NK-92 (cell line): ENCODE measurements at regions not wholly inside any gene's neighbourhood (a gene's known extent, or its start where the extent isn't known, plus 50 kb on each side); places are given as distances from the start of the nearest gene placed in this dataset.
"Not testable (repeated sequence)": the region's sequence is repeated elsewhere in the genome, so short reads cannot be mapped to it uniquely, and the experiment has no call there.

Experiments
- DNase-seq: peaks from one replicate; lab custom pipeline; 2025; ENCODE audit not compliant: unreplicated experiment; lab: John Stamatoyannopoulos, UW

GRCh38 chr13:24931450-24932251 is 164.3 kb upstream of the PABPC3 start:
- no peak for DNase-seq

DNA sequence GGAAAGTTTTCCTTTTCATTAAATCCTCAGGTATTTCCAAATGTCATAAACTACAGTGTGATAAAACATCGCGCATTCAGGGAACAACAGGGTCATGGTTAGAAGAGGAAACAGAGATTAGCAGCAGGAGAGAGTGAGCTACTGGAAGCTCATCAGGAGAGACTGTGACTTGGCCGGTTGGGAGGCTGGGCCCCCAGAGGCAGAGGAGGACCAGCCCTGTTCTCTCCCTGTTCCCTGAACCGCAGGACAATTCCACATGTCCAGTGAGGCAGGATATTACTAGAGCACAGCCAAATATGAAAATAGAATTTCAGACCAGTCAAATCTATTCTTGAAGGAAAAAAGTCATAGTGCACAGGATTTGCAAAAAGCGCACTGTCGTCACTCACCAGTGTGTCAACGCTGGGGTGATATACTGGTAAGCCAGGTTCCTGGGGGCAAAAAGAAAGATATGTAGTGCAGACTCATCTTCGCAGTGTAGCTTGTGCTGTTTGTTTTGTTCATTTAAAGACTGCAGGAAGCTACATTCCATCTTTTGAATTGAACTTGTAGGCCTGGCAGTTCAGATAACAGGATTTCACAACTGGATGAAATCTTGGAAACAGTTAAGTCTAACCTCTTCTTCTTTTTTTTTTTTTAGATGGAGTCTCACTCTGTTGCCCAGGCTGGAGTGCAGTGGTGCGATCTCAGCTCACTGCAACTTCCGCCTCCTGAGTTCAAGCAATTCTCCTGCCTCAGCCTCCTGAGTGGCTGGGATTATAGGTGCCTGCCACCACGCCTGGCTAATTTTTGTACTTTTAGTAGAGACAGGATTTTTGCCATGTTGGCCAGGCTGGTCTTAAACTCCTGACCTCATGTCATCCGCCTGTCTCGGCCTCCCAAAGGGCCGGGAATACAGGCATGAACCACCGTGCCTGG is 162.6 kb upstream of the PABPC3 start:
- not testable (repeated sequence) for DNase-seq

DNA sequence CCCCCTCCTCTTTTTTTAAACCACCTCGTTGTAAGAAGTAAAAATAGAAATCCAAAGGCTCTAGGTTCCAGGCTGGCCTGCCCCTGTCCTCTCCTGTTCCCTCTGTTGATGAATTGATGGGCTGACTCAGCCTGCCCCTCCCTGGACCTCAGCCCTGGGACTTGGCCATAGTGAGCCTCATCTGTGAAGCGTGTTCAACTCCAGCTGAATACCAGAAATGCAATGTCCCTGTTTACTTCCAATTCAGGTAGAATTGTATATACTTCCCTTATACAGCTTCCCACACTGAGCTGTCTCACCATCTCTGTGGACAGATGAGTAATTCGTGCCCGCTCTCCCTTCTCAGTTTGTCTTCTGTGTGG is 161.9 kb upstream of the PABPC3 start:
- DNase-seq = not testable (repeated sequence)

DNA sequence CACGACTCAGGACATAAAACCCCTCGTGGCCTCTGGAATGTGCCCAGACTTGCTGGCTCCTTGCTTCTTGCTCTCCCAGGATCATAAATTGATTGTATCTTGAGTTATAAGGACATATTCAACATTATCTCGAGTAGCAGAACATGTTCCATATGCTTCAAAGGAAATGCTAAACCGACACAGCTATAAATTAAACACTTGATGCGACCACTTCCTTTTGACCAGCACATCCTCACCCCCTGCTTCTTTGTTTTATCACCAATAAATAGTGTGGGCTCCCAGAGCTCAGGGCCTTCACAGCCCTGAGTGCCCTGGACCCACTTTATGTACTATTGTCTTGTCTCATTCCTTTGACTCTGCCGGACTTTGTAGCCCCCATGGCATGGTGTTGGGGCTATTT is 157.0 kb upstream of the PABPC3 start:
- no peak for DNase-seq

DNA sequence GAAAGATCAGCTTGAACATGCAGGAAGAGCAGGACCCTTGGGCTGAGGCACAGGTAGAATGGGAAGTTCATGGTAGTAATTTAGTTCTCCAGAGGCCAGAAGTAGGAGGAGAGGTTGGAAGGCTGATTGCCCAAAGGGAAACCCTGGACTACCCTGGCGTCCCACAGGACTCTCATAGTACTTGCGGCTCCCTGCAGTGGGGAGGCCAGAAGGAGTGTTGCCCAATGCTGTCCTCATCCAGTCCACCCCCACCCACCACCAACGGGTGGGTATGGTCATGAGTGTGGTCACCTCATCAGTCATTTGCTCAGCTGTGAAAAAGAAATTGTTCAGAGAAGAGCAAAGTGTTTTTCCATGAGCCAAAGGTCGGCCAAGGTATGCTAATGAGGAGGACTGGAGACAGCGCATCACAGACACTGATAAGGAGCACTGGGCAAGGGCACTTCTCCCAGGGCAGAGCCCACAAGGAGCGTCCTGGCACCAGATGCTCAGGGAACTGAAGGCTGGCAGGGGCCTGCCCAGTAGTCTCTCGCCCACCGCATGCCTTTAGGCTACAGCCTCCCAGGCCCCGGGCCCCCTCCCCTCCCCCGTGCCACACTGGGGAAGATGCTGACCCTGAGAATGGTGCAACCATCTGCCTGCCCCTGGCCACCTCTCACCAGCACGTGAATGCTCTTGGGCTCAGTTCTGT is 154.8 kb upstream of the PABPC3 start:
- DNase-seq = not testable (repeated sequence)

- DNase-seq = no peak
These were observed 152.8 kb upstream of the PABPC3 start for GRCh38 chr13:24943136-24943535.

GRCh38 chr13:24944073-24944472 is 151.9 kb upstream of the PABPC3 start:
- DNase-seq = not testable (repeated sequence)

- DNase-seq = not testable (repeated sequence)
These were observed 147.0 kb upstream of the PABPC3 start for GRCh38 chr13:24948977-24949376.

- DNase-seq = not testable (repeated sequence)
These were observed 145.3 kb upstream of the PABPC3 start for GRCh38 chr13:24950611-24951010.

GRCh38 chr13:24967970-24968369 is 128.0 kb upstream of the PABPC3 start:
- not testable (repeated sequence) for DNase-seq

DNA sequence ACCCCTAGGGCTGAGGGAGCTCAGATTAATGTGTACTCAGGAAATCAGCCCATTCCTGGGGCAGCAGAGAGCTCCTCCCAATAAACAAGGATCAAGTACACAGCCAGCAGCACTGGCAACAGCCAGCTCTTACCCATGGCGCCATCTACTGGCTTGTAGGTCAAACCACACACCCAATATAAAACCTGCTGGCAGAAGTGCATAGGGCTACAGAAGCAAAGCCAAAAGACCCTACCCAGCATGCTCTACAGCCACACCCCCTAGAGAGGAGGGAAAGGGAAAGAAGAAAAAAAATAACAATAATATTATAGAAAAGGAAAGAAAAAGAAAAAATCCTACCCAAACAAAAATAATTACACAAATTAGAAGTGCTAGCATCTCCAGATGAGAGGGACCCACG is 127.5 kb upstream of the PABPC3 start:
- not testable (repeated sequence) for DNase-seq

GRCh38 chr13:24973102-24973501 is 122.8 kb upstream of the PABPC3 start:
- not testable (repeated sequence) for DNase-seq

DNA sequence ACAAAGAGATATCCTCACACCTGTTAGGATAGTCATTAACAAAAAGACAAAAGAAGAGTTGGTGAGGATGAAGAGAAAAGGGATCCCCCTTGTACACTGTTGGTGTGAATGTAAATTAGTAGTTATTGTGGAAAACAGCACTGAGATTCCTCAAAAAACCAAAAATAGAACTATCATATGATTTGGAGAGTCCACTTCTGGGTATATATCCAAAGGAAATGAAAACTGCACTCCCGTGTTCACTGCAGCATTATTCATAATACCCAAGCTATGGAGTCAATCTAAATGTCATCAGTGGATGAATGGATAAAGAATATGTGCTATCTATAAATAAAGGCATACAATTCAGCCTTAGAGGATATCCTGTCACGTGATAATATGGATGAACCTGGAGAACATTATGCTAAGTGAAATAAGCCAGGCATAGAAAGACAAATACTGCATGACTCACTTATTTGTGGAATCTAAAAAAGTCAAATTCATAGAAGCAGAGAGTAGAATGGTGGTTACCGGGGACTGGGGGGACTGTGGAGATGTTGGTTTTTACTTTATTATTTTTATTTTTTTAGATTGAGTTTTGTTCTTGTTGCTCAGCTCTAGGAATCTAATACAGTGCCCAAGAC is 114.6 kb upstream of the PABPC3 start:
- not testable (repeated sequence) for DNase-seq

- no peak for DNase-seq
These were observed 113.5 kb upstream of the PABPC3 start for GRCh38 chr13:24982333-24982999.

- no peak for DNase-seq
These were observed 112.8 kb upstream of the PABPC3 start for GRCh38 chr13:24983094-24983493.

GRCh38 chr13:24984134-24984533 is 111.8 kb upstream of the PABPC3 start:
- no peak for DNase-seq

GRCh38 chr13:24985107-24985506 is 110.8 kb upstream of the PABPC3 start:
- no peak for DNase-seq

DNA sequence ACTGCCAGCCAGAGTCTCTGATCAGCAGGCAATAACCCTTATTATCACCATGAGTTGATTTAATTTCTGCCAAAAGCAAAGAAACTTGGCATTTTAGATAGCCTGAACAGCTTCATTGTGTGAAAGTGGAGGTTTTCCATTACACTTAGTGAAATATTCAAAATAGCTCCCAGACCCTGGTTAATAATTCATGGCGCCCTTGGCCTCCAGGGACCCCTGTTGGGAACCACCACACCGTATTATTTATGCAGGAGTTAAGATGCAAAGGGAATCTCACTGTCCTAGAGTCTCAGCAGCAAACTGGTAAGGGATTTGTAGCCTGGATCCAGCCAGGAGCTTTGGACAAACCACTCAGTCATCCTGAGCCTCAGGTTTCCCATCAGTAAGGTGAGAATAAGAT is 110.0 kb upstream of the PABPC3 start:
- no peak for DNase-seq

GRCh38 chr13:24986826-24987225 is 109.1 kb upstream of the PABPC3 start:
- DNase-seq = no peak

DNA sequence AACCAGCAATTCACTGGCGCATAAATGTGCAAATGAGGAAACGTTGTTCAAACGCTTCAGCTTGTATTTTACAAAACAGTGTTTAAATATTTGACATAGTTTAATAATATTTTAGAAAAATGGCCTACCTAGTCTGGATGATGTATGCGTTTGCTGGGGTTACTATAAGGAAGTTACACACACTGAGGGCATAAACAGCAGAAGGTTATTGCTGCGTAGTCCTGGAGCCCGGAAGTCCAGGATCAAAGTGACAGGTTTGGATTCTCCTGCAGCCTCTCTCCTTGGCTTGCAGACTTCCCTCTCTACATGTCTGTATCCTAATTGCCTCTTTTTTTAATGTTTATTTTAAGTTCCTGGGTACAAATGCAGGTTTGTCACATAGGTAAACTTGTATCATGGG is 106.0 kb upstream of the PABPC3 start:
- DNase-seq = not testable (repeated sequence)
